HG02571 (cell line): ENCODE measurements at regions not wholly inside any gene's neighbourhood (a gene's known extent, or its start where the extent isn't known, plus 50 kb on each side); places are given as distances from the start of the nearest gene placed in this dataset.

Experiments
- ATAC-seq: cut with Tn5 transposase; IDR thresholded peaks from one replicate; pipeline ENCODE4 v1.9.1; 2021; ENCODE audit warnings: mild to moderate bottlenecking, moderate library complexity; ENCODE audit not compliant: unreplicated experiment

- ATAC-seq: no peak
Measured at GRCh38 chr17:79404136-79404911, 206.5 kb downstream of the RBFOX3 start.

GRCh38 chr17:79401704-79402674, 208.9 kb downstream of the RBFOX3 start:
- no peak for ATAC-seq

GRCh38 chr17:79400989-79401703, 209.7 kb downstream of the RBFOX3 start:
- no peak for ATAC-seq

- no peak for ATAC-seq
Measured at GRCh38 chr17:79399610-79400144, 211.2 kb downstream of the RBFOX3 start.

GRCh38 chr17:79398441-79398840, 212.4 kb downstream of the RBFOX3 start:
- ATAC-seq: no peak

- no peak for ATAC-seq
Measured at GRCh38 chr17:79396696-79397095, 214.2 kb downstream of the RBFOX3 start.

GRCh38 chr17:79395545-79395944, 215.3 kb downstream of the RBFOX3 start:
- ATAC-seq: no peak

- ATAC-seq: no peak
Measured at GRCh38 chr17:79395066-79395465, 215.8 kb downstream of the RBFOX3 start.

- no peak for ATAC-seq
Measured at GRCh38 chr17:79393358-79394052, 217.3 kb downstream of the RBFOX3 start.

- no peak for ATAC-seq
Measured at GRCh38 chr17:79392598-79392997, 218.3 kb downstream of the RBFOX3 start.

GRCh38 chr17:79391376-79392233, 219.2 kb downstream of the RBFOX3 start:
- no peak for ATAC-seq

GRCh38 chr17:79389896-79390295, 221.0 kb downstream of the RBFOX3 start:
- ATAC-seq: no peak

- ATAC-seq: no peak
Measured at GRCh38 chr17:79388556-79389295, 222.1 kb downstream of the RBFOX3 start.

- no peak for ATAC-seq
Measured at GRCh38 chr17:79387783-79388182, 223.1 kb downstream of the RBFOX3 start.

- no peak for ATAC-seq
Measured at GRCh38 chr17:79385962-79386563, 224.8 kb downstream of the RBFOX3 start.

- ATAC-seq: no peak
Measured at GRCh38 chr17:79382313-79382712, 228.5 kb downstream of the RBFOX3 start.

GRCh38 chr17:79379700-79380445, 231.0 kb downstream of the RBFOX3 start:
- ATAC-seq: no peak
